ENCODE measurements at regions not wholly inside any gene's neighbourhood (a gene's known extent, or its start where the extent isn't known, plus 50 kb on each side); places are given as distances from the start of the nearest gene placed in this dataset.

GRCh38 chrX:4876268-4876667 lies 1162.8 kb upstream of the PRKX start:
- DNase-seq (ENCODE audit: low spot score): no peak

GRCh38 chrX:4851534-4851933 lies 1138.1 kb upstream of the PRKX start:
- no peak for DNase-seq (ENCODE audit: low spot score)

GRCh38 chrX:4850312-4850711 lies 1136.9 kb upstream of the PRKX start:
- no peak for DNase-seq (ENCODE audit: low spot score)

- no peak for DNase-seq (ENCODE audit: low spot score)
Observed at GRCh38 chrX:4844376-4844775, 1130.9 kb upstream of the PRKX start.

GRCh38 chrX:4841216-4841745 lies 1127.8 kb upstream of the PRKX start:
- DNase-seq (ENCODE audit: low spot score): peak; percentile 14

GRCh38 chrX:4831574-4831973 lies 1118.1 kb upstream of the PRKX start:
- no peak for DNase-seq (ENCODE audit: low spot score)

GRCh38 chrX:4830880-4831557 lies 1117.6 kb upstream of the PRKX start:
- DNase-seq (ENCODE audit: low spot score): no peak

- DNase-seq (ENCODE audit: low spot score): no peak
Observed at GRCh38 chrX:4825550-4825949, 1112.1 kb upstream of the PRKX start.

- no peak for DNase-seq (ENCODE audit: low spot score)
Observed at GRCh38 chrX:4809571-4809970, 1096.1 kb upstream of the PRKX start.

- DNase-seq (ENCODE audit: low spot score): no peak
Observed at GRCh38 chrX:4805502-4805901, 1092.1 kb upstream of the PRKX start.

GRCh38 chrX:4800756-4801155 lies 1087.3 kb upstream of the PRKX start:
- DNase-seq (ENCODE audit: low spot score): no peak

GRCh38 chrX:4787971-4788370 lies 1074.5 kb upstream of the PRKX start:
- peak; percentile 4 for DNase-seq (ENCODE audit: low spot score)

- DNase-seq (ENCODE audit: low spot score): peak; percentile 48
Observed at GRCh38 chrX:4764888-4765287, 1051.4 kb upstream of the PRKX start.

- DNase-seq (ENCODE audit: low spot score): no peak
Observed at GRCh38 chrX:4762196-4762595, 1048.7 kb upstream of the PRKX start.

- DNase-seq (ENCODE audit: low spot score): no peak
Observed at GRCh38 chrX:4754878-4755604, 1041.6 kb upstream of the PRKX start.

GRCh38 chrX:4741024-4741423 lies 1027.6 kb upstream of the PRKX start:
- no peak for DNase-seq (ENCODE audit: low spot score)

- DNase-seq (ENCODE audit: low spot score): no peak
Observed at GRCh38 chrX:4735299-4735698, 1021.9 kb upstream of the PRKX start.

- no peak for DNase-seq (ENCODE audit: low spot score)
Observed at GRCh38 chrX:4710618-4711433, 997.4 kb upstream of the PRKX start.

- DNase-seq (ENCODE audit: low spot score): no peak
Observed at GRCh38 chrX:4708970-4709760, 995.7 kb upstream of the PRKX start.

- DNase-seq (ENCODE audit: low spot score): no peak
Observed at GRCh38 chrX:4706961-4707360, 993.5 kb upstream of the PRKX start.

- DNase-seq (ENCODE audit: low spot score): no peak
Observed at GRCh38 chrX:4690521-4690920, 977.1 kb upstream of the PRKX start.

GRCh38 chrX:4682636-4683035 lies 969.2 kb upstream of the PRKX start:
- no peak for DNase-seq (ENCODE audit: low spot score)
